GM19328 (cell line): ENCODE measurements at regions not wholly inside any gene's neighbourhood (a gene's known extent, or its start where the extent isn't known, plus 50 kb on each side); places are given as distances from the start of the nearest gene placed in this dataset.

ENCODE experiments used
- ATAC-seq: cut with Tn5 transposase; IDR thresholded peaks from one replicate; pipeline ENCODE4 v1.9.1; 2021; ENCODE audit warnings: mild to moderate bottlenecking, moderate library complexity; ENCODE audit not compliant: unreplicated experiment

DNA sequence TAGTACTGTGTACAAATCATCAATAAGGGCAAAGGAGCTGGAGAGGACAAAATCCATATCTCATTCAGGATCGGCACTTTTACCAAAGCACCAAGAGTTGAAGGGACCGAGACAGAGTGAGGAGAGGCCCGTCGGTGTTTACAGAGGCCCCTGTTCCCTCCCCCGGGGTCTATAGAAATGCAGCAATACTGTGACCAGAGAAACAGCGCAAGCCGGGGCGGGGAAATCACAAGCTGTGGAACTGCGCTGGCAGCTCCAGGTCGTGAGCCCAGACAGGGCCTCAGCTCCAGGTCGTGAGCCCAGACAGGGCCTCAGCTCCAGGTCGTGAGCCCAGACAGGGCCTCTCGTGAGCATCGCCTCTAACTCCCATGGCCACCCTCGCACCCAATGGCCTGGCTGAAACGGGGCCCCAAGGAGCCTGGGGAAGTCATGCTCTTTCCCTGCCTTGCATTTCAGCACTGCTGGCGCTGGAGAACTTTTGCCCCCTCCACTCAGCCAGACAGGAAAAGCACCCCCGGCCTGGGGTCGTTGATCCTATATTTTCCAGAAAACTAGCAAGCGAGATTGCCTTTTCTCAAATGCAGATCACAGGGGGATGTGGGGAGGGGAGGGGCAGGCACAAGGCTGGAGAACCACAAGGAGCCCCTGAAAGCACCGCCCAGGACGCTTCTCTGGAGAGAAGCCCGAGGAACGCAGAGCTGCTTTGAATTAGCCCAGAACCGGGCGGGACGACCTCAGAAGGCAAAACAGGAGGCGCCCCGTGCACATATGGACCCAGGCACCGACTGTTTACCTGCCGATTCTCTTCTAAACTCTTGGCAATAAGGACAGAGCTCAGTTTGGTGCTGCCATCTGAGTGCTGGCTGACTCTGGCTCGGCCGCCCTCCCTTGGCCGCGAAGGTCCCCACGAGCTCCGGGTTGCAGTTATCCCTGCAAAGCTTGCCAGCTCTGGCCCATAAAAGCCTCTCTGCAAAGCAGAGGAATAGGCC lies 223.7 kb downstream of the ACKR3 start:
- no peak for ATAC-seq

DNA sequence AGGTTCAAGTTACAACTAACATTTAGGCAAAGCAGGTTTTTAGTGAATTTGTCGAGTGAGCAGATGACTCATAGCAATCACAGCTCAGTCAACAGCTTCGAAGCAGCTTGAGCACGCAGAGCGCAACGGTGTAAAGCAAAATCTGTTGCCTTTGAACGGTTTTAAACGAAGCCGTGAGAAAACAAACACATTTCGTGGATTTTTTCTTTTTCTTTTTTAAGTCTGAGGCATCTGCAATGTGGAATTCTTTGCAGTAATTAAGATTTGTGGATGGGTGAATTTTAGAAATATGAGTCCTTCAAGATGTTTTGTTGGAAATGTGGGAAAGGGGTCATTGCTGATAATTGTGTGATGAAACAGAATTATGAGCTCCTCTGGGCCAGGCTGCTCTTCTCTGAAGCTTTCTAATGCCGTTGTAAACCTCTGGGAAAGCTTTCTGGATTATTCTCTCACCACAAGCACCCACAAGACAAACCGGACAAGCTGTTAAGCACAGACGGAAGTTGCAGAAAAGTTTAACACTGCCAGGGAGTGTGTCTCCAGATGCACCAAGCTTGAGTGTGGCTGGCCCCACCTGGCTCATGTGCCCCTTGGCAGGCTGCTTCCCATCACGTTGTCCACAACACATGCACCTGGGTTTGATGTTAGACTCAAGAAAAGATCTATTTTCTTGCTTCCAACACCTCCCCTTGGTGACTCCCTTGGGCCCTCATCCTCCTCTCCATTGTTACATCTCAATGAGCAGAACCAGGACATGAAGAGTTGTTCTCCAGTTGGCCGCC lies 224.7 kb downstream of the ACKR3 start:
- no peak for ATAC-seq

DNA sequence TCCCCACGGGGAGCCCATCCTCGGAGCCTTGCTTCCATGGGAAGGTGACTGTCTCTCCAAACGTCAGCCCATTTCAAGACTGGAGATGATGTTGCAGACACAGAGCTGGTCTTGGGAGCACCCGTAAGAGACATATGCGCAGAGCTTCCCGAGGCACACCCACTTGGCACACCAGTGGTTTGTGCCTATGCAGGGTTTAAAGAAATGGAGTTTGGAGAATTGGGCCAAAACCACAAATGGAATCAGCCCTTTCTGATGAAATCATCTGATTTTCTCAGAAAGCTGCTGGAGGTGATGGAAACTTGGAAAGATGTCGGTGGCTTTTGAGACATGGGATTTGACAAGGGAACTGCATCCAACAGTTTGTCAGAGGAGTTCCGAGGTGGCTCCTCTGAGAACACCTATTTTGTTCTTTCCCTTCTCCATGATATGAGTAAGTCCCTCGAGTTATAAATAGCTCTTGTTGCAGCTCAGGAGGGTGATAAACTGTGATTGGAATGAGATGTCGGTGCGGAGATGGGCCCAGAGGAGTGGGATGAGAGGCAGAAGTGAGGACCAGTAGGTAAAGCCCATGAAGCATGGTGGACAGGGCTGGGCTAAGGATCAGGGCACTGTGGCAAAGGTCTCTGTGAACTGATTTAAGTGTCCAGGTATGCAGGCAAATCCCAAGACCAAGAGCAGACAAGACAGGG lies 225.7 kb downstream of the ACKR3 start:
- no peak for ATAC-seq

DNA sequence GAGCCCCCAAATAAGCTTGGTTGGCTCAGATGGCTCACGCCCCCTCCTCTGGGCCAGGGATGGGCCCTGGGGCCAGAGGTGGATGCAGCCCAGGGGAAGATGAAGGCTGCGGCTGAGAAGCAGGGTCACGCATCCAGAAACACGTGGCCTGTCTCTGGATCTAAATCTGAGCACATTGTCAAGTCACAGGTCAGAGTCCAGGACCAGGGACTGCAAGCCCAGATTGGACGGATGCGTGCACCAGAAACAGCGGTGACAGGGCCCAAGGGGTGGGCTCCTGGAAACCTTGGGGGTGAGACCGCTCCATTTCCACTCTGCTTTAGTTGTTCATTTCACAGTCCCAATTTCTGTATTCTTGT lies 226.2 kb downstream of the ACKR3 start:
- ATAC-seq = no peak

DNA sequence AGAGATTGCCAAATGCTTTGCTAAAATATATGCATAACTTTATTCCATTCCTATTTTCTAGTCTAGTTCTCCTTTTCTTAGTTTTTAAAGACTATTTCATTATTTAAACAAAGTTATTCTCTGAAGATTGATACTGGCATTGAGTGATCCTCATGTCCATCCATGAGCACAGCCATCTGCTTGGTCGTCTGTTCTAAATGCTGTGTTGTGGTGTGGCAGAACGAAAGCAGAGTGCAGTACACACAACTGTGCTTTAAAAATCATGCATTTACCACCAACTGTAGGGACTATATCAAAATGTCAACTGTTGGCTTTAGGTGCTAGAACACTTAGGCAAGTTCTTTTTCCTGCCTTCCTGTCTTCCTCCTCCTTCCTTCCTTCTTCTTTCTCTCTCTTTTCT lies 226.6 kb downstream of the ACKR3 start:
- ATAC-seq = no peak

DNA sequence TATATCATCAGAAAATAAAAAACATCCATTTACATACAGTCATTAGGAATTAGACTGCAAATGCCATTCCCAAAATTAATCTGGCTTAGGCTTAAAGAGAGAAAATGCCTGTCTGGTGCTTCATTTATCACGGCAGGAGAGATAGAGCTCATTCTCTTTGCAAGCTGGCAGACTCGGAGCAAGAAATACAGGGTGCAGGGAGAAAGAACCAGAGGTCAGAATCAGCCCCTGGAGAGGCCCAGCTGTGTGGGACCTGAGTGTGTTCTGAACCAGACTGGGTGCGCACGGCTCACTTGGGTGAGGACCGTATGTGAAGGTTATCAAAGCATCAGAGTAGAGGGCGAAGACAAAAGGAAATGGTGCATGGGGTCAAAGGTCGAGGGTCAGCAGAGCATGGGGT lies 227.8 kb downstream of the ACKR3 start:
- no peak for ATAC-seq

DNA sequence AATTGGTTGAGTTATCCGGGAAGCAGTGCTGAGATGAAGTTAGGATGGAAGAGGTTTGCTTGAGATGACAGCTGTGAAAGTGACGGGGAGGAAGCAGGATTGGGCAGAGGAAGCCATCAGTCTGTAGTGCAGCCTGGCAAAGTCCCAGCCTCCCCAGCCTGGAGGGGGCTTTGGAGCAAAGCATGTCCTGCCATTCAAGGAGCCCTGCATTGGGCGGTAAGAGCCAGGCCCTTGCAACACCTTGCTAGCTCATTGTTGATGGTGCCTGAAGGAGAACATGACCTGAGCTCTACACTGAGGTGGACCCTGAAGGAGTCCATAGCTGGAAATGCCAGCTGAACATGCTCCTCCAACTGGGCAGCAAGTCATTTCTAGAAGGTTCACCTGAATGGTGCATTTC lies 228.9 kb downstream of the ACKR3 start:
- ATAC-seq = no peak

DNA sequence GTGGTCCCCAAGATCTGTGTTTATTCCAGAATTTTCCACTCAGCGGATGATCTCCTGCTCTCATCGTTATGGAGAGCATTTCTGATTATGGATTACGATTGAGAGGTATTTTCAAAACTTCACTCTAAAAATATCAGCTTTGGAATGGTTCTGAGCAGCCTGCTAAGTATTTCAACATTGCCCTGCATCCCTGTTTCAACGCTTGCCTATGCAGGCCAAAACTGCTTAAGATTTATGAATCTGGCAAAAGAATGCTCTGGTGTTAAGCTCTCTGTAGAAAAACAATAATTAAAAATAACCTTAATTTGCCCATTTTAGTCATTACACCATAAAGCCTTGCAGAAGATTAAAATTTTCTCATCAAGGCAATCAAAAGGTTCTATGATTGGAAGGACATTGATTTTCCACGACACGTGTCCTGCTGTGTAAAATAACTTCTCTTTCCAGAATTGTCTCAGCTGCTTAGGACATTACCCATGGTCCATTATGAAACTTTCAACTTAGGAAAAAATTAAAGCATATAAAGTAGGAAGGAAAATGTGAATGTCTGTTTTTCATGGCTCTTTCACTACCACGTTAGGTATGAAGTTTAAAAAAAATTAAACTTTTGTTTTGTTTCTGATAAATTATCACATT lies 229.9 kb downstream of the ACKR3 start:
- ATAC-seq = no peak

DNA sequence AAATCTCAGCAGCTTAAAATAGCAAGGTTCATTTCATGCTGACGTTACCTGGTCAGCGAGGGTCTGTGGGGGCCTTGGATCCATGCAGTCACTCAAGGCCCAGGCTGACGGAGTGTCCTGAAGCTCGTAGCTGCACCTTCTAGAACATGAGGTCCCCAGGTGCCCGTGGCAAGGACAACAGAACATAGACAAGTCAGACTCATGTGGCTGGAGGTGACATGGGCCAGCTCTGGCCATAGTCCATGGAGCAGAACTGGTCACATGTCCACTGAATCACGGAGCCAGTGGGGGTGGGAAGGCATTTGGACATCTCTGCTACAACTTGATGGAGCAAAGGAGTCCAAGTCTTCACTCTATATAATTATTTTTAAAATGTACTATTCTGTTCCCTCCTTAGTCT lies 233.2 kb downstream of the ACKR3 start:
- no peak for ATAC-seq

DNA sequence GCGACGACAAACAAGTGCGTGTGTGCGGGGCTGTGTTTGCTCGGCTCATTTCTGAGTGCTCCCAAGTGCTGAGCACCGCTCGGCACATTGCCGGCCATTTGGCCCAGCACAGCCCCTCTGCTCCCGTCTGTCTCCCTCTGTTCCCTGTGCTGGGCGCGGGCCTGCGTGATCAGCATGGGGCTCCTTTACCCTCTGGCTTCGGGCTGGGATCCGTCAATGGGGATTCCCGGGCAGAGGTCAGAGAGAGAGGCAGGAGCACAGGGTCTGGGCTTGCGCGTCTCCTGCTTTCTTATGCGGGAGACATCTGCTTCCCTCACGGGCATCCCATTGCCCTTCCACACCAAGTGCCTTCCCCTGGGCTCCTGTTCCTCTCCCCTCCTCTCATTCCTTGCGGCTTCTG lies 234.0 kb downstream of the ACKR3 start:
- ATAC-seq = no peak

DNA sequence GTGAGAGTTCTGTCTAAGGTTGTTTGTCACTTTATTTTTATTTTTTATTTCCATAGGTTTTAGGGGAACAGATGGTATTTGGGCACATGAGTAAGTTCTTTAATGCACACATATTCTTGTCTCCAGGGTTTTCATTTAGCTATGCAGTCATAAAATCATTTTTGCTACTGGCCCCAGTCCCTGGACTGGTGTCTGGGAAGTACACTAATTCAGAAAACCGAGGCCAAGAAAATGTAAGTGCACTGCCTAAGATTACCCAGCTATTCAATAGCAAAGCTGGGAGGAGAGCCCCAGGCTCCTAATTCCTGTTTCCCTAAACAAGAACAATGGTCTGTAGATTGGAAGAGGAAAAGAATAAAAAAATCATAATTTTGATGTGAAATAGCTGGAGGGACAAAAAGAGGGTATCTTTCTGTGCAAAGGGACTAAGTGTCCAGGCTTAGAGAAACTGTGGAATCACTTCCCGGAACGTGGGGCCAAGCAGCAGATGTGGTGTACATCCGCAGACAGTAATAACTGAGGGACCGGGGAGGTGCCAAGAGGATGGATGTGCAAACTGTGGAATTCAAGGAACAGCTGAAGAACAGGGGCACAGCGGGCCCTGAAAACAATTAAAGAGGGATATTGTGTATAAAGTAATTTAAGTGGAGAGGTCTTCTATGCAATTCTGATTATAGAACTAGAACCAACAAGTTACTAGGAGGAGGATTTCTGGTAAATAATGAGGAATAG lies 236.3 kb downstream of the ACKR3 start:
- no peak for ATAC-seq

DNA sequence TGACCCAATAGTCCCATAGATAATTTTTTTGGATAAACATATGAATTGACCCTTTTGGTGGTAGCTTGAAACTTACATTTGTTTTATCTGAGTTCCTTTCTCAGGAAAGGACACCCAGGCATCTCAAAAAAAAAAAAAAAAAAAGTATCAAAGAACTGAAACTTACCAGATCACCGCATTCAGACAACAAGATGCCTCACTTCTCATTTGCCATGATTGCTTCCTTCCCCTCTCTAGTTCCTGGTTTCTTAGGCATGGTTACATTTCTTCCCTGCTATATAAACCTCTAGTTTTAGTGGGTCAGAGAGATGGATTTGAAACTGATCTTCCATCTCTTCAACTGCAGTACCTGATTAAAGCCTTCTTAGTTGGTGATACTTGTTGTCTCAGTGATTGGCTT lies 240.1 kb downstream of the ACKR3 start:
- ATAC-seq = no peak

DNA sequence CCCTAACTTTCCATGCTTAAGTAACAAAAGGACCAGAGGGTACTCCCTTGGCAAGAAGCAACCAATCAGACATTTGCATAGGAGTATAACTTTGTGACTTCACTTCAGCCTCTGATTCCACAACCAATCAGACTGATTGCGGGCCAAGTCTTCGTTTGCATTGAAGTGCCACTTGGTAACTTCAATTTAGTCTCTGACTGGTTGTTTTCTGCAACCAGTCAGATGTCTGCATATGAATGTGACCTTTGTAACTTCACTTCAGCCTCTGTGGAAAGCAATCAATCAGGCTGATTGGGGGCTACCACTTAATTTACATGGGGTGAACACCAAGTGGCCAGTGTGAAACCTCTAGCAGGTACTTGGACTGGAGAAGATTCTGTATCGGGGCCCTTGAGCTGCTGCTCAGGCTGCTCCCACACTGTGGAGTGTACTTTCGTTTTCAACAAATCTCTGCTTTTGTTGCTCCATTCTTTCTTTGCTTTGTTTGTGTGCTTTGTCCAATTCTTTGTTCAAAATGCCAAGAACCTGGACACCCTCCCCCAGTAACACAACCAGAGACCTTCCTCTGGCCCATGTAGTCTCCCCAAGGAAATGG lies 241.5 kb downstream of the ACKR3 start:
- no peak for ATAC-seq

DNA sequence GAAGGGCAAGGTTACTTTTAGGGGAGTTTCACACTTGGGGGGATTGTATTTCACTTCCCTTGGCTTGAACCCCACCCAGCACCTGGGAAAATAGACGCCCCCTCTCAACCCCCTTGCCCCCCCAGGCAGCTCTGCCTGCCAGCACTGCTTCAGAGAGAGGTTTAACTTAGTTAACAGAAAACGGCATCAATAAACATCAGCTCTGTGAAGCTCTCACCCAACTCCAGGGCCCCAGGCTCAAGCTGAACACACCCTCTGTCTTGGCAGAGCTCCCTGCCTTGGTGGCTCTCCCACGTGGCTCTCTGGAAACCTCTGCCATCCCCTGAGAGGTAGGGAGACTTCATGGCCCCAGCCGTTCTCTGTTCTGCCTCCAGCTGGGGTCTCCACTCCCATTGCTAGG lies 244.1 kb downstream of the ACKR3 start:
- no peak for ATAC-seq

DNA sequence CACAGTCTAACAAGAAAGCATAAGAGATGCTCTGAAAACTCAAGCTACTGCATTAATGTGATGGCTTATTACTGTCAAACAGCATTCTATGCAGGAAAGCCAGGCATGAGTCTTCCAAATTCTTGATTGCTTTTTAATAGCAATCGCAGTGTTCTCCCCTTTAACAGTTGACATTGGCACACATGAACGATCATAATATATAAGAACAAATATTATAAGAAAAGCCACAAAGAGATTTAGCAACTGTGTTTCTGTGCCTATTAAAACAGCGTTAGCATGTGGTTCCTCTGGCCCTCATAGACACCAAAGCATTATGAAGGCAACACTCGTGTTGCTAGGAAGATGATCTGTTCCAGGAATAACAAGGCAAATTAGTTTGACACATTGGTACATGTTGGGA lies 245.0 kb downstream of the ACKR3 start:
- no peak for ATAC-seq

DNA sequence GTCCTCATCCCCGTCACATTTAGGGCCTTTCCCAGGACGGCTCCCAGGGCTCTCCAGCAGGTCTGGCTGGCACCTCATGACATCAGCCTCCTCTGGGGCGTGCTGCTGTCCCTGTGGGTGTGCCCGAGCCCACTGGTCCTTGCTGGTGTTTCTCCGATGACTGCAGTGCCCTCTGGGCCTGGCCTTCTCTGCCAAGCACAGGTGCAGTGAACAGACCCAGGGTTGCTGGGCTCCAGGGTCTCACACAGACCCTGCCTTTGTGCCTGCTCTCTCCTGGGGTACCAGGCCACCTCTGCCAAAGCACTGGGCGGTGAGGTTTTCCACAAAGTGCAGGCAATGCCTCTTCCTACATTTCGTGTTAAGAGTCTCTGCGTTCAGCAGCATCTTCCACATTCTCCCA lies 246.1 kb downstream of the ACKR3 start:
- ATAC-seq = no peak

DNA sequence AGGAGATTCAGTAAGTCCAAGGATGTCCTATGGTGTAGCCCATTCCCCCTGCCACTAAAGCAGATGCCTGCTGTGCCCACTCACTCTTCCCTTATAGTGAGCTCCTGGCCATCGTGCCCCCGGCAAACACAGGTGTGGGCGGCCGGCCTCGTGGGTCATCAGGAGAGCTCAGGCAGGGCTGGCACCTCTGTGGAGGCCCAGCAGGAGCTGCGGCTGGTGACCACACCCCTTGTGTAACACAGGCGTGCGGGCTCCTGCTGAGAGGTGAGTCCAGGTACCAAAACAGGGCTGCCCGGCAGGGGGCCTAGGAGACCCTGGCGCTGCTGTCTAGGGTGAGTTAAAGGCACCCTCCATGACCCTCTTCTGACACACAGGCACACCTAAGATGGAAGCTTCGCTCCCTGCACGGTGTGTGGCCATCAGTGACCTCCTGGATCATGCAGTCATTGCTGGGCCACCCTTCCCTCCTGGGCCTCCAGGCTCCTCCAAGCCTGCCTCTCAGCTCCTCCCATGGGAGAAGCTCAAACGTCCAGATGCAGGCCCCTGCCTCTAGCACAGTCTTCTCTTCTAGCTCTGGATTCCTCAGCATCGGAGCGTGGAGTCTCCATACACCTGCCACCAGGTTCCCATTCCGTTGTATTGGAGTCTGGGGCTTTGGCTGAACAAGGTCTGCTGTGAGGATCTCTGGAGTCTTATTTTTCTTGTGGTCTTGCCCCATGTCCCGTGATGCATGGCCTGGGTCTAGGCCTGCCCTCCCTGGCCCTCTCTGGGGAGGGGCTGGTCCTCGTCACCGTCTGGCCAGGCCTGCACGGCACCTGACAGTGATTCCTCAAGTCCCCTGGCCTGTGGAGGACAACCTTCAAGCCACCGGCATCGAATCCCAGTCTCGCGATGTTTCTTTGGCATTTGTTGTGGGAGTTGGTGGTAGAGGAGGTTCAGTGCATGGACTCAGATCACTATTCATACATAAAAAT lies 246.9 kb downstream of the ACKR3 start:
- no peak for ATAC-seq

DNA sequence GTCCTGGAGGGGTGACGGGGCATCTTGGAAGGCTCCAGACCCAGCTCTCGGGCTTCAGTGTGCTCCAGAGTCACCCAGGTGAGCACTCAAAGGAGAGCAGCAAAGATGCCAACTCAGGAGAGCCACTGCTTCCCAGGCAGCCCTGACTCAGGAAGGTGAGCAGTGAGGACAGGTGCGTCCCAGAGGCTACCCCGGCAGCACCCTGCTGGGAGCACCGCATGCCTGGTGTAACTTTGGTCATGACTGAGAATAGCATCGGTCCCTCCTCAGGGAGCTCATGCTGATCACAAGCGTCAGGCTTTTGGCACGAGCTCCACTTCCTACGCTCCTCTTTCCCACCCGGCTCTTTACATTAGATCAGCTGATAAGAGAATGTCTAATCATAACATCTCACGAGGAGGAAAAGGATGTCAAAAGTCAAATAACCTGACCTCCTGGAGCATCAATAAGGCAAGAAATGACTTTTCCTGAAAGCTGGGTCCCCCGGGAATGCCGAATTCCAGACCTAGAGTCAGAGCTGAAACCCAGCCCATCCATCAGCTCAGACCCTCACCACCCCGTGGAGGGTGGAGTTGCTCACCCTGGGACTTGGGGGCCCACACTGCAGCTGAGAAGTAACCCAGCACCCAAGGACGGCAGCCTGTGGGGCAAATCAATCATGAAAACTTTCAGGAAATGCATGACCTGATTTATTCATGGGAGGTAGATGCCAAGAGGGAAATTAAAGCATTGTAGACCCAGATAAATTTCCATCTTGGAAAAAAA lies 248.8 kb downstream of the ACKR3 start:
- no peak for ATAC-seq
